Trophoblast cell (in vitro differentiated cells and primary cell): ENCODE measurements at regions not wholly inside any gene's neighbourhood (a gene's known extent, or its start where the extent isn't known, plus 50 kb on each side); places are given as distances from the start of the nearest gene placed in this dataset.

Source experiments
- DNase-seq, 2 donors: peaks; one replicate each; pipeline ENCODE4 v3.0.0-alpha.2; 2016
- H2AFZ ChIP-seq: 2 replicates; pipeline ENCODE4 v1.6.1; 2013; ENCODE audit warnings: low read length, moderate library complexity, mild to moderate bottlenecking; ENCODE audit not compliant: insufficient read depth, poor library complexity
- H2AK5ac ChIP-seq: 2 replicates; pipeline ENCODE4 v1.6.1; 2013; ENCODE audit warnings: mild to moderate bottlenecking, low read length
- H2BK120ac ChIP-seq: 2 replicates; pipeline ENCODE4 v1.6.1; 2013; ENCODE audit warnings: low read length, mild to moderate bottlenecking, moderate library complexity; ENCODE audit not compliant: insufficient read depth, poor library complexity
- H2BK12ac ChIP-seq: 2 replicates; pipeline ENCODE4 v1.6.1; 2013; ENCODE audit warnings: mild to moderate bottlenecking, low read length, moderate library complexity
- H2BK5ac ChIP-seq: 2 replicates; pipeline ENCODE4 v1.6.1; 2013; ENCODE audit warnings: low read length, low read depth, moderate library complexity, mild to moderate bottlenecking; ENCODE audit not compliant: poor library complexity
- H3K14ac ChIP-seq: 2 replicates; pipeline ENCODE4 v1.6.1; 2013; ENCODE audit warnings: mild to moderate bottlenecking, low read length
- H3K18ac ChIP-seq: 2 replicates; pipeline ENCODE4 v1.6.1; 2013; ENCODE audit warnings: mild to moderate bottlenecking, low read length
- H3K23ac ChIP-seq: 2 replicates; pipeline ENCODE4 v1.6.1; 2013; ENCODE audit warnings: low read length
- H3K27ac ChIP-seq: 2 replicates; pipeline ENCODE4 v1.5.1; 2013; ENCODE audit warnings: low read depth, mild to moderate bottlenecking, inconsistent platforms, low read length, moderate library complexity
- H3K27me3 ChIP-seq: 2 replicates; pipeline ENCODE4 v1.6.1; 2013; ENCODE audit warnings: inconsistent platforms, mild to moderate bottlenecking, low read length, moderate library complexity; ENCODE audit not compliant: insufficient read depth
- H3K36me3 ChIP-seq, 2 experiments: 1 replicate in 1 of 2; 2 replicates in 1 of 2; pipeline ENCODE4 v1.6.1; 2013; ENCODE audit warnings: low read length in 2 of 2, mild to moderate bottlenecking in 2 of 2, moderate library complexity in 1 of 2; ENCODE audit not compliant: insufficient read depth in 2 of 2, control insufficient read depth in 1 of 2
- H3K4ac ChIP-seq: 2 replicates; pipeline ENCODE4 v1.6.1; 2013; ENCODE audit warnings: low read depth, mild to moderate bottlenecking, low read length, moderate library complexity
- H3K4me1 ChIP-seq, 2 experiments: 1 replicate in 1 of 2; 2 replicates in 1 of 2; pipeline ENCODE4 v1.6.1; 2013; ENCODE audit warnings: low read length in 2 of 2, mild to moderate bottlenecking in 2 of 2, moderate library complexity in 1 of 2; ENCODE audit not compliant: insufficient read depth in 2 of 2, control insufficient read depth in 1 of 2
- H3K4me2 ChIP-seq: 2 replicates; pipeline ENCODE4 v1.6.1; 2013; ENCODE audit warnings: inconsistent platforms, mild to moderate bottlenecking, low read length, moderate library complexity
- H3K4me3 ChIP-seq: 2 replicates; pipeline ENCODE4 v1.5.1; 2013; ENCODE audit warnings: mild to moderate bottlenecking, low read depth, low read length, inconsistent platforms
- H3K79me1 ChIP-seq: one replicate; pipeline ENCODE4 v1.6.1; 2013; ENCODE audit warnings: low read length
- H3K79me2 ChIP-seq: 2 replicates; pipeline ENCODE4 v1.6.1; 2013; ENCODE audit warnings: low read length, mild to moderate bottlenecking; ENCODE audit not compliant: control insufficient read depth, insufficient read depth, poor library complexity
- H3K9ac ChIP-seq: 2 replicates; pipeline ENCODE4 v1.6.1; 2013; ENCODE audit warnings: mild to moderate bottlenecking, low read length
- H3K9me3 ChIP-seq: 2 replicates; pipeline ENCODE4 v1.6.1; 2013; ENCODE audit warnings: low read depth, mild to moderate bottlenecking, control low read depth, inconsistent platforms, low read length; ENCODE audit not compliant: insufficient read depth
- H4K12ac ChIP-seq: 2 replicates; pipeline ENCODE4 v1.6.1; 2013; ENCODE audit warnings: low read depth, mild to moderate bottlenecking, low read length, moderate library complexity
- H4K8ac ChIP-seq: 2 replicates; pipeline ENCODE4 v1.6.1; 2013; ENCODE audit warnings: low read depth, mild to moderate bottlenecking, low read length, moderate library complexity
- H4K91ac ChIP-seq: one replicate; pipeline ENCODE4 v1.6.1; 2013; ENCODE audit warnings: low read depth, mild to moderate bottlenecking, low read length, moderate library complexity
- WGBS: extraction: QIAGEN DNeasy Blood & Tissue Kit; methylation state at CpG from one replicate; pipeline ENCODE4 v1.1.7; 2013; ENCODE audit warnings: missing lambda C conversion rate; ENCODE audit not compliant: insufficient read length, insufficient coverage; ENCODE audit errors: extremely low coverage; 5-methylcytosine and 5-hydroxymethylcytosine counted together

DNA sequence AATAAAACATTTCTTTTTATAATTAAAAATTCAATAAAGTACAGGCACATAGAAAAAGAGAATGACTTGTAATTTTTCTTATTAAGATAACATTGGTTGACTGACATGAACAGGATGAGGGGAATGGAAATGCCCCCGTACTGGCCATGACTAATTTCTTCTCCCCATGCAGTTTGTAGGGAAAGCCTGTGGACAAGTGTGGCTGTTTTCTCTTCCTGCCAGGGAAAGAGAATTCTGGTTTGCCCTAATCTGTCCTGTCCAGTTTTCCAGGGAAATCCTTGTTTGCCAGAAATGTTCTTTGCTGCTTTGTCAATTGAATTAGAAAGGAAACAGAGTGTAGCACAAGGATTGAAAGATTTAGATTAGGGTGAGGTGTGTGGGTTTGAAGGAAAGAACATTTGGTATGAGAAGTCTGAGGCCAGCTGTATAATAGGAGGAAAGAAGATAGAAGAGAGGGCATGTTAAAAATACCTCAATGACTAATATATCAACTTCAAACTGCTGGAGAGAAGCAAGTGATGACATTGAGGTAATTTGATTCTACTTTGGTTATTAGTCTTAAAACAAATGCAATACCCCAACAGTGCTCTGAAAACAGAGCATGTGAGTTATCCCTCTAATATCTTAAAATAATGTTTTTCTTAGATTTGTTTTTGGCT lies 593.9 kb upstream of the ZNF804A start:
- no CpG with 5 or more reads among the region's 1 CpG for WGBS
- H4K91ac ChIP-seq, result no peak overlapping the region

GRCh38 chr2:184004948-184005672 lies 593.2 kb upstream of the ZNF804A start:
- no peak overlapping the region for H4K91ac ChIP-seq
- H2AK5ac ChIP-seq, result no peak overlapping the region
- no peaks in the 10 kb centered on the region for H3K4me1 ChIP-seq
- no peak overlapping the region for H3K14ac ChIP-seq
- H2BK12ac ChIP-seq, result no peak overlapping the region
- H3K18ac ChIP-seq, result no peak overlapping the region
- H3K79me1 ChIP-seq, result peaks cover 7% of the 10 kb centered on the region
- no peak overlapping the region for H3K4ac ChIP-seq
- no peak overlapping the region for H3K4me2 ChIP-seq
- no peak overlapping the region for H2BK5ac ChIP-seq
- no peaks in the 10 kb centered on the region for H3K9me3 ChIP-seq
- H3K4me3 ChIP-seq, result no peak overlapping the region
- H3K27ac ChIP-seq, result peak overlapping the region; percentile 80
- H3K36me3 ChIP-seq, result no peaks in the 10 kb centered on the region
- no peak overlapping the region for H4K8ac ChIP-seq
- no peak for DNase-seq
- no peaks in the 10 kb centered on the region for H3K27me3 ChIP-seq
- no peak overlapping the region for H2BK120ac ChIP-seq
- H4K12ac ChIP-seq, result no peak overlapping the region
- no peak overlapping the region for H2AFZ ChIP-seq
- H3K9ac ChIP-seq, result no peak overlapping the region
- no peaks in the 10 kb centered on the region for H3K79me2 ChIP-seq
- no CpG with 5 or more reads among the region's 2 CpGs for whole genome bisulfite sequencing
- H3K23ac ChIP-seq, result no peak overlapping the region

More for the DNA sequence above, 593.9 kb upstream of the ZNF804A start:
- Histone ChIP-seq H3K79me1 (peaks cover 7% of the 10 kb centered on the region), H3K23ac (no peak overlapping the region), H3K27ac (peak overlapping the region; percentile 71), H3K4me1 (no peaks in the 10 kb centered on the region), H3K9me3 (no peaks in the 10 kb centered on the region), H3K9ac (no peak overlapping the region), H2AK5ac (no peak overlapping the region), H2AFZ (no peak overlapping the region), H3K4me2 (no peak overlapping the region), H4K8ac (no peak overlapping the region), H3K27me3 (no peaks in the 10 kb centered on the region), H3K36me3 (no peaks in the 10 kb centered on the region), H3K79me2 (no peaks in the 10 kb centered on the region), H2BK5ac (no peak overlapping the region), H3K18ac (no peak overlapping the region), H3K14ac (no peak overlapping the region), H3K4me3 (no peak overlapping the region), H3K4ac (no peak overlapping the region), H2BK120ac (peak overlapping the region; percentile 43), H2BK12ac (no peak overlapping the region), H4K12ac (no peak overlapping the region)
- DNase-seq, result no peak

- Histone ChIP-seq H3K27me3 (no peaks in the 10 kb centered on the region), H3K4me1 (no peaks in the 10 kb centered on the region), H4K12ac (no peak overlapping the region), H3K27ac (no peak overlapping the region), H3K79me2 (no peaks in the 10 kb centered on the region), H4K91ac (no peak overlapping the region), H3K9me3 (no peaks in the 10 kb centered on the region), H2BK5ac (no peak overlapping the region), H3K4me2 (no peak overlapping the region), H3K36me3 (no peaks in the 10 kb centered on the region), H3K23ac (no peak overlapping the region), H3K79me1 (peaks cover 1% of the 10 kb centered on the region), H2BK120ac (no peak overlapping the region), H3K4ac (no peak overlapping the region), H3K4me3 (no peak overlapping the region), H2AK5ac (no peak overlapping the region), H3K14ac (no peak overlapping the region), H2BK12ac (no peak overlapping the region), H3K18ac (no peak overlapping the region), H2AFZ (no peak overlapping the region), H4K8ac (no peak overlapping the region), H3K9ac (no peak overlapping the region)
- WGBS, result no CpG with 5 or more reads among the region's 1 CpG
- no peak for DNase-seq
Observed at GRCh38 chr2:184006998-184007397, 591.3 kb upstream of the ZNF804A start.

- no peaks in the 10 kb centered on the region for H3K79me2 ChIP-seq
- no peak overlapping the region for H3K23ac ChIP-seq
- DNase-seq, result no peak
- no peak overlapping the region for H2BK5ac ChIP-seq
- H3K4me2 ChIP-seq, result no peak overlapping the region
- H4K12ac ChIP-seq, result no peak overlapping the region
- H3K4me3 ChIP-seq, result no peak overlapping the region
- H2AFZ ChIP-seq, result no peak overlapping the region
- no peak overlapping the region for H3K9ac ChIP-seq
- H2AK5ac ChIP-seq, result no peak overlapping the region
- no peak overlapping the region for H3K14ac ChIP-seq
- WGBS, result no CpG with 5 or more reads among the region's 1 CpG
- no peak overlapping the region for H3K18ac ChIP-seq
- no peaks in the 10 kb centered on the region for H3K9me3 ChIP-seq
- no peak overlapping the region for H3K27ac ChIP-seq
- no peak overlapping the region for H3K4ac ChIP-seq
- H4K91ac ChIP-seq, result no peak overlapping the region
- H2BK12ac ChIP-seq, result no peak overlapping the region
- H4K8ac ChIP-seq, result no peak overlapping the region
- H2BK120ac ChIP-seq, result no peak overlapping the region
- peaks cover 2% of the 10 kb centered on the region for H3K79me1 ChIP-seq
- no peaks in the 10 kb centered on the region for H3K36me3 ChIP-seq
- no peaks in the 10 kb centered on the region for H3K27me3 ChIP-seq
- peaks cover 0 to 2% of the 10 kb centered on the region in 2 experiments for H3K4me1 ChIP-seq
Observed at GRCh38 chr2:184026961-184027360, 571.4 kb upstream of the ZNF804A start.
